GM21515 (cell line): ENCODE measurements at regions not wholly inside any gene's neighbourhood (a gene's known extent, or its start where the extent isn't known, plus 50 kb on each side); places are given as distances from the start of the nearest gene placed in this dataset.

Source experiments
- ATAC-seq: cut with Tn5 transposase; IDR thresholded peaks from one replicate; pipeline ENCODE4 v1.9.1; 2021; ENCODE audit not compliant: unreplicated experiment

- ATAC-seq: no peak
These were observed 80.1 kb upstream of the TYRP1 start for GRCh38 chr9:12613071-12613470.

DNA sequence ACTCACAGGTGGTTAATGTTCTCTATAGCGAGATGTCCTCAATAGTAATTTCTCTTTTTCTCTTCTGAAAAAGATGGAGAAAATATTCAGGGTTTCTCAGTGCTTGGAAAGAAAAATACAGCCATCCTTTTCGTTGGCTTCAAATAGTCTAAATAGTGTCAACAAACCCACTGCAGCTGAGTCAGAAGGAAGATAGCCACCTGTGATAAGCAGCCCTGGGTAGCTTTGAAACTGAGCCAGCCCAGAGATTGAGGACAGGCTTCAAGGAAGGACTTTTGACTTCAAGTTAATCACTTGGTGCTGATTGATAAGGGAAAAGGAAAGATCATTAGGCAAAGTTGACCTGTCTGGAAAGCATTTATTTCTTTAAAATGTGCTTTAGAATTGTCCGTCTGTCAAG, 78.7 kb upstream of the TYRP1 start:
- ATAC-seq: no peak

- ATAC-seq: no peak
These were observed 74.2 kb upstream of the TYRP1 start for GRCh38 chr9:12618956-12619355.

DNA sequence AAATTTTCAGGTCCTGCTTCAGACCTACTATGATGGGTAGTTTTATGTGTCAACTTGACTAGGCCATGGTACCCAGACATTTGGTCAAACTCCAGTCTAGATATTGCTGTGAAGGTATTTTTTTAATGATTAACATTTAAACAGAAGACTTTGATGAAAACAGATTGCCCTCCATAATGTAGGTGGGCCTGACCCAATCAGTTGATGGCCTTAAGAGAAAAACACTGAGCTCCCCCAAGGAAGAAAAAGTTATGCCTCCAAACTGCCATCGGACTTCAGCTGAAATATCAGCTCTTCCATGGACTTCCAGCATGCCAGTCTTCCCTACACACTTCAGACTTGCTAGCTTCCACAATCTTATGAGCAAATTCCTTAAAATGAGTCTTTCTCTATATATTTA, 67.3 kb upstream of the TYRP1 start:
- ATAC-seq: no peak

DNA sequence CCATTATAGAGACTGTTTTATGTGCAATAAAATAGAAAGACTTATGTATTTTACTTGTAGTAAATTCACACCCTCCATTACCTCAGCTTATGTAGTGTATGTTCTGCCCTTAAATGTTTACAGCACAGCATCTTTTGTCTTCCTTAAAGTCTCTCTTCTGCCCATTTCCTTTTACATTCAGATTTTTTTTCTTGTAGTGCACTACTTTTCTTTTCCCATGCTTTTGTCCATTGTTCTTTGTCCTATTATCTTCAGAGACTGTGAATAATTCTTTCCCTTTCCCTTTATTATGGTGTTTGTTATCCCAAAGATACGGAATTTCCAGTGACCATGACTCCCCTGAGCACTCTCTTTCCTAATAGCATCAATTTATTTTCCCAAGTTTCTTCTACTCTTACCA, 66.1 kb upstream of the TYRP1 start:
- ATAC-seq: no peak

GRCh38 chr9:12628546-12628945, 64.6 kb upstream of the TYRP1 start:
- ATAC-seq: no peak

DNA sequence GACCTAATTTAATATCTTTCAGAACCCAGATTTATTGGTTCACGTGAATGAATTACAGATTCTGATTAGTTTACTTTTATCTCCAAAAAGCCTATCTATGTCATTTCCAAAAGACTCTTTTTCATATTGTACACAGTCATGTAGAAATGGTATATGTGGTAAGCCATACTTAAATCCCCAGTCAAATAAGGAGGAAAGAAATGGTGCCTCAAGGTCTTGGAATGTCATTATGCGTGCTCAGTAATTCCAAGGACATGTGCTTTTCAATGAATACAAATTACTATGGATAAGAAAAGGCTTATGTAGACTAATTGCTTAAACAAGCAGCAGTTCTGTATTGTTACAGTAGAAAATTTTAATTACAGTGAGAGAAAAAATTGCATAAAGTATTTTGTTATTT, 64.1 kb upstream of the TYRP1 start:
- ATAC-seq: no peak

GRCh38 chr9:12631866-12632265, 61.3 kb upstream of the TYRP1 start:
- ATAC-seq: no peak

DNA sequence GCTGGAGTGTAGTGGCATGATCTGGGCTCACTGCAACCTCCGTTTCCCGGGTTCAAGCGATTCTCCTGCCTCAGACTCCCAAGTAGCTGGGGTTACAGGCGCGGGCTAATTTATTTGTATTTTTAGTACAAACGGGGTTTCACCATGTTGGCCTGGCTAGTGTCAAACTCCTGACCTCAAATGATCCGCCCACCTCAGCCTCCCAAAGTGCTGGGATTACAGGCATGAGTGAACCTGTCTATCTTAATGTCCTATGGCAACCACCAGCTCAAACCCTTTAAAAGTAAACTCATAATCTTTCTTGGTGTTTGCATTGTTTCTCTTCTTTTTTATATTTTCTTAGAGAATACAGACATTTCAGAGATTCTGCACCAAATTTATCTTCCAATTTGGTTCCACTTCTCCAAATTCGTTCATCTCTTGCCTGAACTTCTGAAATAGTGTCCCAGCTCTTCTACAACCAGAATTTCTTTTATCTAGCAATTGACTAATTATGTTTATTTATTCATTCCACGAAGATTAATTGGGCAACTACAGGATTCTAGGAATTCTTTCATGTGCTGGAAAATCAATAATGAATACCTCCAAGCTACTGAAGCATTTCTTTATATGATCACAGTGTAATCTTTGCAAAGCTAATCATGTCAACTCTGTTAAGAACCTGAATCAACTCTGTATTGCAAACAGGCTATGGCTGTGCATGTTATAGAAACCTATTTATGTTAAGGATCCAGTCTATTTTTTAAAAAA, 60.0 kb upstream of the TYRP1 start:
- ATAC-seq: no peak

DNA sequence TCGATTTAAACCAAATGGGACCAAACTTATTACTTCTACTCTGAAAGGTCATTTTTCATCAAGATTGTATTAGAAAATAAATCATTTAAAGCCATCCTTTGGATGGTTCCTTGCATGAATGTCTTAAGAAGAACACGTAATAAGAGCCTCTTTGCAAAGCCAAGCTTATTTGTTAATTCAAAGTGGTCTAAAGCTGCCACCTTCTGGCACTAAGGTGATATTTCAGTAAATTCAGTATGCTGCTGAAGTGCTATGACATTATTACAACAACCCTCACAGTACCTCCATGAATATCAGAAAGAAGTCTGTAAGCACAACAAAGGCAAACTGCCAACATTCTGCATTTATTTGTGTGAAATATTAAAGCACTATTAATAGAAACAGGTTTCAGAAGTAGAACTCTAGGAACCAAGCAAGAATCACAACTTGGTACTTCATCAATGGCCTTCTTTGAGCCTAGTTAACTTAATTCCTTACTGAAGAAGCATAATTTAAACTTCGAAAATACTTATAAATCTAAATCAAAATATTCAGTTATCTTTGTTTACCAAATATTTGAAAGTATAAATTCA, 53.1 kb upstream of the TYRP1 start:
- ATAC-seq: no peak

GRCh38 chr9:12640866-12641636, 52.1 kb upstream of the TYRP1 start:
- ATAC-seq: no peak
